ENCODE measurements at regions not wholly inside any gene's neighbourhood (a gene's known extent, or its start where the extent isn't known, plus 50 kb on each side); places are given as distances from the start of the nearest gene placed in this dataset.

- H3K4me1 ChIP-seq (ENCODE audit: control insufficient read depth, insufficient read depth, low read length) = no peaks in the 10 kb centered on the region
- no peaks in the 10 kb centered on the region for H3K36me3 ChIP-seq (ENCODE audit: control insufficient read depth in 2 of 2, insufficient read depth in 1 of 2, low read length in 2 of 2)
- H3K4me3 ChIP-seq (ENCODE audit: low read depth, low read length) = no peak overlapping the region
- no peak overlapping the region for H3K27ac ChIP-seq (ENCODE audit: extremely low read depth, low read depth, low read length)
- H3K9me3 ChIP-seq (ENCODE audit: control insufficient read depth, insufficient read depth, low read depth, low read length) = no peaks in the 10 kb centered on the region
- TF ChIP-seq ZNF311 (tag by site-specific recombination; IDR thresholded peaks at IDR 0.05; ENCODE audit: borderline replicate concordance) = no peak
- TF ChIP-seq ZNF221 (tag by site-specific recombination; IDR thresholded peaks at IDR 0.05; ENCODE audit: borderline replicate concordance) = no peak
- TF ChIP-seq ZNF202 (tag by site-specific recombination; IDR thresholded peaks at IDR 0.05; ENCODE audit: borderline replicate concordance) = no peak
- no peak for TF ChIP-seq ZNF391 (tag by site-specific recombination; IDR thresholded peaks at IDR 0.05; ENCODE audit: borderline replicate concordance, low read depth)
- no peak for TF ChIP-seq ZNF148 (tag by site-specific recombination; IDR thresholded peaks at IDR 0.05; ENCODE audit: borderline replicate concordance)
- TF ChIP-seq ZNF704 (tag by site-specific recombination; IDR thresholded peaks at IDR 0.05) = no peak
- TF ChIP-seq WT1 (tag by site-specific recombination; IDR thresholded peaks at IDR 0.05) = no peak
- TF ChIP-seq FEZF1 (tag by site-specific recombination; IDR thresholded peaks at IDR 0.05) = no peak
- no peak for TF ChIP-seq HOXD13 (CRISPR knock-in tag; IDR thresholded peaks at IDR 0.05; ENCODE audit: borderline replicate concordance)
- no peak for TF ChIP-seq ZNF398 (tag by site-specific recombination; IDR thresholded peaks at IDR 0.05)
- ChIA-PET CTCF (interaction anchor here (0.6 to 3.6 kb wide), 2 partner anchors 16 to 18 kb away, joined by 3 to 16 read pairs; no protein-coding TSS in a partner anchor), POLR2A (no interaction called here)
These were observed 440.4 kb downstream of the EFNA5 start for GRCh38 chr5:107230367-107230766.

GRCh38 chr5:107228226-107228625, 442.5 kb downstream of the EFNA5 start:
- TF ChIP-seq HOXD13 (CRISPR knock-in tag; IDR thresholded peaks at IDR 0.05; ENCODE audit: borderline replicate concordance) (no peak), ZNF221 (tag by site-specific recombination; IDR thresholded peaks at IDR 0.05; ENCODE audit: borderline replicate concordance) (no peak)
- POLR2A ChIA-PET = no interaction called here
- CTCF ChIA-PET = interaction anchor here (3.6 kb wide), 1 partner anchor 20 kb away, joined by 16 read pairs; no protein-coding TSS in a partner anchor
- Histone ChIP-seq H3K4me1 (ENCODE audit: control insufficient read depth, insufficient read depth, low read length) (no peaks in the 10 kb centered on the region), H3K4me3 (ENCODE audit: low read depth, low read length) (no peak overlapping the region), H3K9me3 (ENCODE audit: control insufficient read depth, insufficient read depth, low read depth, low read length) (no peaks in the 10 kb centered on the region), H3K36me3 (ENCODE audit: control insufficient read depth in 2 of 2, insufficient read depth in 1 of 2, low read length in 2 of 2) (no peaks in the 10 kb centered on the region), H3K27ac (ENCODE audit: extremely low read depth, low read depth, low read length) (no peak overlapping the region)

- TF ChIP-seq SP7 (tag by site-specific recombination; IDR thresholded peaks at IDR 0.05) = no peak
- TF ChIP-seq ZNF707 (tag by site-specific recombination; IDR thresholded peaks at IDR 0.05) = no peak
- TF ChIP-seq ZNF449 (tag by site-specific recombination; IDR thresholded peaks at IDR 0.05) = no peak
- TF ChIP-seq KLF9 (tag by site-specific recombination; IDR thresholded peaks at IDR 0.05; ENCODE audit: low read depth) = no peak
- no peak for TF ChIP-seq ZNF362 (tag by site-specific recombination; IDR thresholded peaks at IDR 0.05)
- no peak for TF ChIP-seq ZNF311 (tag by site-specific recombination; IDR thresholded peaks at IDR 0.05; ENCODE audit: borderline replicate concordance)
- TF ChIP-seq ZNF626 (tag by site-specific recombination; IDR thresholded peaks at IDR 0.05) = no peak
- no peak for TF ChIP-seq ZNF266 (tag by site-specific recombination; IDR thresholded peaks at IDR 0.05; ENCODE audit: low read depth)
- H3K9me3 ChIP-seq (ENCODE audit: control insufficient read depth, insufficient read depth, low read depth, low read length) = no peaks in the 10 kb centered on the region
- H3K4me3 ChIP-seq (ENCODE audit: low read depth, low read length) = no peak overlapping the region
- H3K4me1 ChIP-seq (ENCODE audit: control insufficient read depth, insufficient read depth, low read length) = no peaks in the 10 kb centered on the region
- CTCF ChIA-PET = interaction anchor here (0.6 kb wide), 1 partner anchor 265 kb away, joined by 3 read pairs; no protein-coding TSS in a partner anchor
- H3K36me3 ChIP-seq (ENCODE audit: control insufficient read depth in 2 of 2, insufficient read depth in 1 of 2, low read length in 2 of 2) = no peaks in the 10 kb centered on the region
- no peak overlapping the region for H3K27ac ChIP-seq (ENCODE audit: extremely low read depth, low read depth, low read length)
- POLR2A ChIA-PET = no interaction called here
These were observed 446.5 kb downstream of the EFNA5 start for GRCh38 chr5:107224272-107224671.

Measured in HEK293 (cell line).